Activated CD8-positive, alpha-beta memory T cell treated with anti-CD3 and anti-CD28 coated beads for 1 hour (primary cell): ENCODE measurements at regions not wholly inside any gene's neighbourhood (a gene's known extent, or its start where the extent isn't known, plus 50 kb on each side); places are given as distances from the start of the nearest gene placed in this dataset.
"Not testable (repeated sequence)": the region's sequence is repeated elsewhere in the genome, so short reads cannot be mapped to it uniquely, and the experiment has no call there.

Experiments
- DNase-seq, 2 donors: peaks; one replicate each; pipeline ENCODE4 v3.0.0-alpha.2; 2020; ENCODE audit warnings: low read depth in 1 of 2; ENCODE audit errors: extremely low read depth in 1 of 2

DNA sequence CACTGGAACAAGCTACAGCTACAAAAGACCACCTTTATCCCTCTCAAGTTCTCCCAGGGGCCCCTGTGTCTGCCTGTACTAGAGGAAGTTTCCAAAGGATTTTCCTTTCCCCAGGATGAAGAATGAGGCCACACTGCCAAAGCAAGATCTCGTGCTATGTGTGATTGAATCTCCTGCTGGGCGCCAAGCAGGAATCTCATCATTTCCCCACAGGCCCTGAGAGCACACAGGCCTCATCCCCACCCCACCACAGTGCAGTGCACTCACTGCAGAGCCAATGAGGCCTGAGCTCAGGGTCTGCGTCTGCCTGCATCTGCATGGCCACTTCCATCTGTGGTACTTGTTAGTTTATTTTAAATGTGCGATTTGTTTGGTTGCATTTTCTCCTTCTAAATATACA, 387.4 kb upstream of the ASIC2 start:
- DNase-seq = no peak

DNA sequence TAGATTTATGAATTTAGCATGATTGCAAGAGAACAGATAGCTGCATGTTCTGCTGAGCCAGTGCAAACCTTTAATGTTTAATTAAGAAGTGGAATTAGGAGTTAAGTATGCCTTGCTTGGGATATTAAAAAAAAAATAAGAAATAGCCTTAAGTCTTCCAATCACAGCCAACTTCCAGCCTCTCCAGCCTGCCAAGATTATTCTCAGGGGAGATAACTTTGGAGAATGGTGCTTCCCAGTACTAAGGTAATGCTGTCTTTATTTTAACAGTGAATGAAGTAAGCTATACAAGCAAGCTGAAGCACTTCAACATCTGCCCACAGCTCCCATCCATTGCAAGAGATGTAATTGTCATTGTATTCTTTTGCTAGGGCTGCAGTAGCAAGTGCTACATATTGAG, 389.5 kb upstream of the ASIC2 start:
- DNase-seq = no peak

DNA sequence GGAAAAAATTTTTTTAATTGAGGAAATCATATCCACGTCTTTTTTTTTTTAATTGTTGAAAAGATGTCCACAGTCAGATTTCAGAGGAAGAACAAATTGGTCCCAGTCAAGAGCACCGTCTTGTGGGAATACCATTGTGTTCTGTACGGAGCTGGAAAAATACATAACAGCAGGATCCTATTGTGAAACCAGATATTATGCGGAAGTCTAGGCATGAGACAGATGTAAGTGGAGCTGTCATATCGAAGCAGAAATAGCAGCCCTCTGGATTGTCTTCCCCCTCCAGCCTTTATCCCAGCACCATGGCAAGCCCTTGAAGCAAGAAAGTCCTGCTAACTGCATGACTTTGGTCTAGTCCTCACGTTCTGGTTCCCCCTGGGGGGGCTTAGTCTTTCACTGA, 391.6 kb upstream of the ASIC2 start:
- DNase-seq = no peak

DNA sequence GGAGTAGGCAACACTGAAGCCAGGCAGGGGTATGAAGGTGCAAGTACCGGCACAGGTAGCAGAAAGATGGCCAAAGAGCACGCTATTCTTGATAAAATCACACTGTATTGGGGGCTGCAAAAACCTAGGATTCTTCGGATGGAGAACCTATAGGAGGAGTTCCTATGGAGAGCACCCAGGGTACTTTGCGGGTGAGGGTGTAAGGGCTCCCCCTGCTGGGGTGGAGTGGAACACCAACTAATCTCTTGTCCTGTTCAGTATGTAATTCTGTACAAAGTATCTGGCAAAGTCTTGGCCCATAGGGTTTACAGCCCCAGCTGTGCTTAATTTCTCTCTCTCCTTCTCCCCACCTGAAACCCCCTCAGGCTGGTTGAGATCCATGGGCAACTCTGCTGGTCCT, 393.1 kb upstream of the ASIC2 start:
- DNase-seq = no peak

DNA sequence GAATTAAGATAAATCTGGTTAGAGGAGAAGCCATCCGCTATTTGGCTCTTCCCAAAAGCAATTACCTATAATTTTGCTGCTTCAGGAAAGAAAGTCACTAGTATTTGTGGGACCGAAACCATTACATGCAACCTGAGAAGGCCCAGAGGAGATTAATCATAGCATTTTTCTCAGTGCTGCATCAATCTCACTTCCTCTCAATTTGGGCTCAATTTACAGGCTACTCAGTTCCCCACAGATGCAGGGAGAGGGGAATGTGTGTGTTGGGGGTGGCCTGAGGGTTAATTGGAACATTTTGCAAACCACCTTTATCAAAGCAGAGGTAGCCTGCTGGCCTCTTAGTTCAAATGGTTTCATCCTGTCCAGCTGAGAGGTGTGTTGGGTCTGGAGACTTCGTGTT, 394.7 kb upstream of the ASIC2 start:
- DNase-seq = no peak

GRCh38 chr17:33688771-33689170, 395.7 kb upstream of the ASIC2 start:
- DNase-seq = no peak

DNA sequence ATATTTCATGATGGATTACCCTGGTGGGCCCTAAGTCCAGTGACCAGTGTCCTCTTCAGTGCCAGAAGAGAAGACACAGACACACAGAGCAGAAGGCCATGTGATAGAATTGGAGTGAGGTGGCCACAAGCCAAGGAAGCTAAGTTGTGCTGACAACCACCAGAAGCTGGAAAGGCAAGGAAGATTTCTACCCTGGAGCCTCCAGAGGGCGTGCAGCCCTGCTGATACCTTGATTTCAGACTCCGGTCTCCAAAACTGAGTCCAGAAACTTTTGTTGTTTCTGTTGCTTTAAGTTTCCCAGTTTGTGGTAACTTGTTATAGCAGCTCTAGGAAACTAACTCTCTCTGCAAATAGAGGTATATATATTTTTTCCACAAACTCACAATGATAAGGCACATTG, 396.6 kb upstream of the ASIC2 start:
- DNase-seq = no peak

GRCh38 chr17:33695431-33695830, 402.3 kb upstream of the ASIC2 start:
- no peak for DNase-seq

DNA sequence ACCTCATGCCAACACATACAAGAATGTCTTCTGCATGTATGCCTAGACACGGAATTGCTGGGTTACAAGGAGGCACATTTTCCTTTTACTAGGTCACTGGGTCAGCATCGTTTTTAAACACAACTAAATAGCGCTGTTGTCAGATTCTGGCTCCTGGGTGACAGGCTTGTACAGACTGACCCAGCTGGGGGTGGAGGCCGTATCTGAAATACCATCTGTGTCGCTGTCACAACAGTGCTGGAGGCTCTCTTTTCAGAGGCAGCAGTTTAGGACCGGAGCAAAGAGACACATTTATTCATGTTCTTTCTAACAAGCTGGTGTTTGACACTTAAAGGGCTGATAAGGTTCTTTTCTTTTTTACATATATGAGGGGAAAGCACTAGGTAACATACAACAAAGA, 403.0 kb upstream of the ASIC2 start:
- no peak for DNase-seq

DNA sequence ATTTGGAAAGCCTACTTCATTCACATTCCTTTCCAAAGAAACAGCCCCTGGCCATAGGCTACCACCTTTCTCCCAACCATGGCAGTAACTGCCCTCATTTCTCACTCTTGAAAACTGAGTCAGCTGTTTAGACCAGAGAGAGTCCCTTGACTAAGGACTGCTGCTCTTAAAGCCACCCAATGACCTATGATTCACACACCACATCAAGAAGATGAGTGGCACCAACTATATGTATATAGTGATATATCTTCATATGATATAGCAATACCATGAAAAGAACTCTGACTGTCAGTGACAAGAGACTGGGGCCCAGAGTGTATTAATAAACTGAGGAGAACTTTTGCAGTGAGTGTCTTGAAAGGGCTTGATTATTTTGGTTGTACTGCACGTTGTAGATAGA, 404.5 kb upstream of the ASIC2 start:
- no peak for DNase-seq

DNA sequence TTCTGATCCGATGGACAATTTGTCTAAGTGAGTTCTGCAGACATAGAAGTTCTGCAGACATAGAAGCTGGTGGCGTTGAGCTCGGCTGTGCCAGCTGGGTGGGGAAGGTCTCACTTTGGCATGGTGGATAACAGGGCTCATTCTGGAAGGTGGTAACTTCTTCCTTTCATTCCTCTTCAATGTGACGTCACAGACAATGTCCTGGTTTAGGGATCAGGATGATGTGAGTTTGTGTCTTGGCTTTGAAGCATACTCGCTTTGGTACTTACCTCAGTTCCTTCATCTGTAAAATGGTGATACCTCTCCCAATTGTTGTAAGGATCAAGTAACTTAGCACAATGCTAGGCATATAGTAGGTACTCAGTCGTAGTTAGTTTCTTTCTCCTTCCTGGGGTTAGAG, 408.8 kb upstream of the ASIC2 start:
- no peak for DNase-seq

DNA sequence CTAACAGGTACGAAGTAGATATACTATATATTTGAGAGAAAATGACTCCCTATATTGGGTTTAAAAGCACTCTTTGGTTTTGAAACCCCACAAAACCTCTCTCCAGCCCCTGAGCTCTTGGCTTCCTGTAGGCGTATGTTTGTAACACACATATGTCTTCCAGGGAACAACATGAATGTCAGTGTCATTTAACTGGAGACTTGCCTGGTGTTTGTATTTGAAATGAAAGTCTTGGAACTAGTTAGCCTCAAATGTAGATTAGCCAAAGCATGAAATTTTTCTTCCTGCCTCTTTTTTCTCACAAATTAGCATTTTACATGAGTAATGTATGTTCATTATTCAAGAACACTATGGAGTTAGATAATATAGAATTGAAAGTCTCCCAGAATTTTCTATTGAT, 411.8 kb upstream of the ASIC2 start:
- no peak for DNase-seq

DNA sequence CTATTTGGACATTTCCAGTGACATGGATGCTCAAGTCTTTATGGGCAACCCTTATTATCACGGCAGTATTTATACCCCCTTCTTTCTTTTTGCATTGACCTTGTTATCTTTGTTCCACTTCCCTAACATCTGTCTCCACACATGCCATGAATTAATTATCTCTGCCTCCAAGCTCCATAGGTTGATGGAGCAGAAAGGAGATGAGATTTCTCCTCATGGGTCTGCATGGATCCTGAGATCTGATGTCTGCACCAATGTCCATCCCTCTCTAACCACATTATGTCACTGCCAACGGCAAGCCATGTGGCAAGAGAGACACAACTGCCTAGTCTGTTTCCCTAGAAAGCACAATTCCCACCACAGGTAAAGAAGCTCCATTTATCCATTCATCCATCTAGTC, 416.8 kb upstream of the ASIC2 start:
- no peak for DNase-seq

- DNase-seq = no peak
Observed at GRCh38 chr17:33712120-33712519, 419.0 kb upstream of the ASIC2 start.

DNA sequence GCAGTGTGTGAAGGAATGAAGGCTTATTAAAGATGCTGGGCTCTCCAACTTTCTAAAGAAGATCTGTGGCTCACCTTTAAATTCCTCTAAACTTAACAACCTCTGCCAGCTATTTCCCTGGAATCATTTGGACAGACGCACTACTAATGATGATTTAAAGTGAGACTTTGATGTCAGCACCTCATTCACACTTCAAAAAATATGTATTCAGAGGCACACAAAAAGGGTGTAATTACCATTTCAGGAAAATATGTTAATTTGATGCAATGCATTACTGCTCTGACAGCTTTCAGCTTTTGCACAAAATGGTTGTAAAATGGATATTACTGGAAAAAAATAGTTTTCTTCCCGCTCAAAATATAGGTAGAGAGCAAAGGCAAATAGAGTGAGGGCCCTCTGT, 423.9 kb upstream of the ASIC2 start:
- no peak for DNase-seq

DNA sequence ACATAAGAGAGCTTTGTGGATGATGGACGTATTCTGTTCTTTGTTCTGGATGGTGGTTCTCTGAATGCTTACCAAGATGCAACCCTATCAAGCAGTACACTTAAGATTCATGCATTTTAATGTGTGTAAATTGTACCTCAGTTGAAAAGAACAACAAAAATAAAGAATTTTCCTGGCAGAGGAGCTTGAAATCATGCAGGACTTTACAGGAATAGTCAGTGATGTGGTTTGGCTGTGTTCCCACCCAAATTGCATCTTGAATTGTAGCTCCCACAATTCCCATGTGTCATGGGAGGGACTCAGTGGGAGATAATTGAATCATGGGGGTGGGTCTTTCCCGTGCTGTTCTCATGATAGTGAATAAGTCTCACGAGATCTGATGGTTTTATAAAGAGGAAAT, 430.6 kb upstream of the ASIC2 start:
- DNase-seq = not testable (repeated sequence)

- DNase-seq = no peak
Observed at GRCh38 chr17:33725675-33726271, 432.7 kb upstream of the ASIC2 start.

DNA sequence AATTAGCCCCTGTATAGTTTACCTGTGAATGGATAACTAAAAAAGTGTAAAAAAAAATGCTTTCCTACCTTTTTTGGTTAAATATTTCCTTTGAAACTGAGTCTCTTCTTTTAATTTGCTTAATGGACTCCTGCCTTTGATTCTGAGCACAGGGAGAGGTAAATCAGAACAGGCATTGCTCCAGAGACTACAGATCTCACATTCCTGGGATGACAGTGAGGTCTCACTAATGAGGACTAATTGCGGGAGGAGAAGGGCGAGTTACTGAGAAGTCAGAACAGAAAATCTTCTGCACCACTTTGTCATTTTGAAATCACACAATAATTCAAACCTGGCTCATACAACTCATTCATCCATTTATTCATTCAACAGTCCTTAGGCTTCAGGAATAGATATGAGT, 437.0 kb upstream of the ASIC2 start:
- DNase-seq = no peak

DNA sequence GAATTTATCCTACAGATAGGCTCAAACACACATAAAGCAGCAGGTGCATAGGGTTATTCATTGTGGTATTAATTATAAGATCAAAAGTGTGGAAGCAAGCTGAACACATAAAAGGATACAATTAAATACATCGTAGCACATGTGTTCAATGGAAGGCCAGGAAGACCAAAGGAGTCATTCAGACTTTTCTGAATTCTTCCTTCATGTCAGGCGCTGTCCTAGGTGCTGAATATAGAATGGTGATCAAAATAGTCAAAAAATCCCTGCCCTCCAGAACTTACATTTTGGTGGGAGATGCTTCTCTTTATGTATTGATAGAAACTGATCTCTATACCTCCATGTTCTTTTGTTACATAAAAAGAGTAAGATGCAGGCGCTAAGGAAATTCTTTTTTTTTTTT, 439.0 kb upstream of the ASIC2 start:
- DNase-seq = no peak

DNA sequence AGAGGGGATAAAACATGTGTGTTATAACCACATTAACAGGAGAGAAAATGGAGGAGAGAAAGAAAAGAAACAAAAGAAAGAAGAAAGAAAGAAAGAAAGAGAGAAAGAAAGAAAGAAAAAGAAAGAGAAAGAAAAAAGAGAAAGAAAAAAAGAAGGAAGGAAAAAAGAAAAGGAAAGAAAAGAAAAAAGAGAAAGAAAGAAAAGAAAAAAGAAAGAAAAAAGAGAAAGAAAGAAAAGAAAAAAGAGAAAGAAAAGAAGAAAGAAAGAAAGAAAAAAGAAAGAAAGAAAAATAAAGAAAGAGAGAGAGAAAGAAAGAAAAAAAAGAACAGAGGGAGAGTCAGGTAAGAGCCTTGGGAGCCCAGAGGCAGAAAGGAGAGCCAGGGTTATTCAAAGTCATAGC, 446.6 kb upstream of the ASIC2 start:
- DNase-seq = no peak

DNA sequence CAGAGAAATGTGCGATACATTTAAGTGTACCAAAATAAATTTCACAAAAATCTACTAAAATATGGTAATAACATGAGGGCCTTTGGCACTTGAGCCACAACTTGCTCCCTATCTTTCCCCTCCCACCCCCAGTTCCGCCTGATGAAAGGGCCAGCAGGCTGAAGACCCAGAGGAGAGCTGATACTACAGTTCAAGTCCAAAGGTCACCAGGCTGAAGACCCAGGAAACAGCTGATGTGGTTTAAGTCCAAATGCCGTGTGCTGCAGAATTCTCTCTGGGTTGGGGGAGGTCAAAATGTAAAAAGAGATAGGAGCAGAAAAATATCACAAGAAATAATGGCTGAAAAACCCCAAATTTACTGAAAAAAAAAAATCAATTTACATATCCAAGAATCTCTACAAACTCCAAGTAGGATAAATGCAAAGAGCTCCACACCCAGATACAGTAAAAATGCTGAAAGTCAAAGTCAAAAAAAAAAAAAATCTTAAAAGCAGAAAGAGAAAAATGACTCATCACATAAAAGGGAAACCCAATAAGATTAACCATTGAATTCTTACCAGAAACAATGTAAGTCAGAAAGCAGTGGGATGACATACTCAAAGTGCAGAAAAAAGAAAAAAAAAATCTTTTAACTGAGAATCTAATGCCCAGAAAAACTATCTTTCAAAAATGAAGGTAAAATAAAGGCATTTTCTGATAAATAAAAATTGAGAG, 452.1 kb upstream of the ASIC2 start:
- no peak for DNase-seq

GRCh38 chr17:33749171-33749570, 456.1 kb upstream of the ASIC2 start:
- DNase-seq = no peak
